Jurkat, Clone E6-1 (cell line): ENCODE measurements at regions not wholly inside any gene's neighbourhood (a gene's known extent, or its start where the extent isn't known, plus 50 kb on each side); places are given as distances from the start of the nearest gene placed in this dataset.

Experiments
- DNase-seq: peaks from one replicate; pipeline ENCODE4 v3.0.0-alpha.2; 2011; ENCODE audit warnings: low read depth, low spot score
- H3K4me3 ChIP-seq: 2 replicates; pipeline ENCODE4 v1.5.1; 2011; ENCODE audit warnings: mild to moderate bottlenecking, low read length, control low read depth, moderate library complexity

DNA sequence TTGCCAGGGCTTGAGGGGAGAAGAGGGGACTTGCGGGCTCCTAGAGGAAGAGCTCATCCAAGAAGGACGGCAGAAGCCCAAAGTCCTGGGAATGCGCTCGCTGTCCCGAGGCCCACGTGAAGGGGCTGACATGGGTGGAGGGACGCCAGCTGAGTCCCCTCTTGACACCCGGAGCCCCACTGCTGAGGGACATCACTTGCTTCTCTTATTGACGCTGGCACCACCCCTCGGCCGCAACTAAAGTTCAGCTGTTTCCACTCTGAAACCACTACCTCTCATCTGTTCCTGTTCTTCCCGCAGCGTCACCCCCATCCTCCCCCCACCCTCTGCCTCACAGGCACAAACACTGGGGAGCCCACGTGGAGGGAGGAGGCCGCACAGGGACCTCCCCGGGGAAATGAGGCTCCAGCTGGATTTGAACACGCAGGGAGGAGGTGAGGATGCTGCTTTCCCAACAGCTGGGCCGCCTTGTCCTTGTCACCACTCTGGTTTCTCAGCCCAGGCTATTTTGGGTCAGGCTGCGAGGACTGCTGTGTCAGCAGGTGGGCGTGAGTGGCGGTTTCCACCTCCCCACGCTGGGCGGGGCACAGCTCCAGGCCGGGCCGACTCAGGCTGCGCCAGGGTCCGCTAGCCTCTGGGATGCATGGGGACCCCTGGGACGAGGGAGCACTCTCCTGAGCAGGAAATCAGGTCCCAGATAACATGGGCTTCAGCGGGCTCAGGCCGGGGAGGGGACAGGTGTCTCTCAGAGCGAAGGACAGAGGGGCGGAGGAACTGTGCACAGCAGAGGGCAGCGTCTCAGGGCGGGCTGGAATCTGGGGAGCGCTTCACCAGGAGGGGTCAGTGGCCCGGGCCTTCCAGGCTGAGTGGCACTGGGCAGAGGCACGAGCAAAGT lies 156.3 kb downstream of the ZNF248 start:
- H3K4me3 ChIP-seq, result no peak overlapping the region
- DNase-seq, result peak; percentile 45

DNA sequence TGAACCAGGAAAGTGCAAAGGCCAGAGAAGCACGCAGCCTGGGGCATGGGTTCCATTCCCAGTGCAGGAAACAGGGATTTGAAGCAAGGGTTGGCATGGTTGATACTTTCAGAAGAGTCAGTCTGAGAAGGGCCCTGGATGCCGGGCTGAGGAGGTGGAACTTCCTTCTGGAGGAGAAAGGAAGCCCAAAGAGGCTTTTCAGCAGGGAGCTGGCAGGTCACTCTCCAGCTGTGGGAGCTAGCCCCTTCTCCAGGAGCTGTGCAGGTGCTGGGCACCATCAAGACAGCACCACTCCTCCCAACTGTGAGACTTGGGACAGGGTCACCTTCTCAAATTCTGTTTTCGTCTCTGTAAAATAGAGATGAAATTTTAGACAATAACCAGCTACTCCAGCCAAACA lies 169.8 kb downstream of the ZNF248 start:
- H3K4me3 ChIP-seq, result no peak overlapping the region
- DNase-seq, result no peak

DNA sequence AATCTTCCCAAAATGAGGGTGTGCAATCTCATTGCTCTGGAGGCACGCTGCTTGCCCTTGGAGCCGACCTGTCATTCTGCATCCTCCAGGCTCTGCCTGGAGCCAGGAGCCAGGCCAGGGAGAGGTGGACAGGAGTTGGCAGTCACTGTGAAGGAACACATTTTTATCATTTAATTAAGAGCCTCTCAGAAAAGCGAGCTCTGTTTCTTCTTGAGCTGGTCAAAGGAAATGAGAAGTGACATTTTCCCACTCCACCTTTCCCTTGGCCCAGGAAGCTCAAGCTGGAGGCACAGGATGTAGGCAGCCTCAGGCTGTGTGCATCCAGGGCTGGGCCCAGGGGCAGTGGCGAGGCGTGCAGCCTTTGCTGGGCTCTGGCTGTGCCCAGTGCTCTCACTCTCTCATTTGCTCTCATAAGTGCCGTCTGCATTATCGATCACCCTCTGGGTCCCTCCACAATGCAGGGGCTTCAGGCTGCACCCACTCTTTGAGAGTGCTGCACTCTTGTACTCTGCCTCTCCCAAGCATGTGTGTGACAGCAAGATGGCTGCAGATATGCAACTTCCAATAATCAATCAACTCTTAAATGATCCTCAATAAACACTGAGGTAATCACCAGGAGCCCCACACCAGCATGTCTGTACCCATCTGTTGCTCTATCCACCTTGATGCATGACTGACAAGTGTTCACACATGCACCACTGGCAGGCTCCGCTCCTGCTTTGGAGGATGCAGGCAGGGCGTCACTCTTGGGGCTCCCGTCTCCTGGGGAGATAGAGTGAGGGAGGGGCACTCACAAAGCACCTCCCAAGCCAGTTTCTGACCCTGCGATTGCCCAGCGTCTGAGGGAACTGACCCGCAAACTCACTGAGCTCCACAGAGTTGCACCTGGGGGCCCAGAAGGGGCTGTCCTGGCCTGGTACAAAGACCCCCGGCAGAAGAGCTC lies 171.4 kb downstream of the ZNF248 start:
- H3K4me3 ChIP-seq, result no peak overlapping the region
- no peak for DNase-seq

DNA sequence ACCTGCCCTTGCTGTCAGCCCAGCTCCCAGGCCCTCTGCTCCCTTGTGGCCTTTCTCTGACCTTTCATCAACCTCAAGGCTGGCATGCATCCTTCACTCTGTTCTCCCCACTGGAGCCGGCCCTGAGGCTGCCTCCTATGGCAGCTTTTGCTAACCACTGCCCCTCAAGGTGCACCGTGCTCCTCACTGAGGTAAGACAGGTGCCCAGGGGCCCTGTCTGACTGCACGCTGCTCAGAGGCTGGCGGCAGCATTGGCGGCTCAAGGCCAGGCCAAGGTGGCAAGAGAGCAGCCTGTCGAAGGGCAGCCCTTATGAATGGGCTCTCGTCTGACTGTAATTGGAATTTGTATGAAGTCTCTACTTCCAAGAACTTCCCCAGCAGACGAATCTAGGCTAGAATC lies 172.6 kb downstream of the ZNF248 start:
- DNase-seq, result no peak
- no peak overlapping the region for H3K4me3 ChIP-seq

DNA sequence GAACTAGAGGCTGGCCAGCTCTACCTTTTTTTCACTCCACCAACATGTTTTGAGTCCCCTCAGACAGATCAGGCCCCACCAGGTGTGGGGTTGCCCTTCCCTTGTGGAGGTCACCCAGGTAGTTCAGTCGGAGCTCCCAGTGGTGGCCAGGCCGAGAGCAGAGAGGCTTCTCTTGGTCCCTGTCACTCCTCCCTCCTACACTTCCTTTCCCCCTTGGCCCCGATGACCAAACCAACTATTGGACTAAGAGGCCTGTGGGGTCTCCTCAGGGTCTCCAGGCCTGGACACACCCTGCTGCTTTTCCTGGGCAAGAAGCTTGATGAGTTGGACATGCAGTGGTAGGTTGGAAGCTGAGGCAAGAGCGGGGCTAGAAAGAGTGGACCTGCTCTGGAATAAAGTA lies 174.8 kb downstream of the ZNF248 start:
- DNase-seq, result no peak
- H3K4me3 ChIP-seq, result no peak overlapping the region

DNA sequence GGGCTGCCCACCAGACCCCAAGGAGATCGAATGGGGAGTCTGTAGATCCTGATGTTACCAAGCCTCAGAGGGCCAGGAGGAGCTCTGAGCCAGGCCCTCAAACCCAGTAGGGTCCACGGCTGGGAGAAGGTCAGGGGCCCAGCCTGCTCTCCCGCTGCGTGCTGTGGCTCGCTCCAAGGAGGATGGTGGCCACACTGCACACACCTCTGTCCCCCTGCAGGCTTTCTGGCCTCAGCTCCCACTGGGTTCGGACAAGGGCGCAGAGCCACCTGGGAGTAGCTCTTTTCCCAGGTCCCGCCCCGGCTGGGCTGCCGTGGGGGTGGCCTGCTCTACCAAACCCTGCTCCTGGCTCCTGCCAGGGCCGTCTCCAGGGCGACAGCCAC lies 175.8 kb downstream of the ZNF248 start:
- DNase-seq, result no peak
- H3K4me3 ChIP-seq, result no peak overlapping the region

DNA sequence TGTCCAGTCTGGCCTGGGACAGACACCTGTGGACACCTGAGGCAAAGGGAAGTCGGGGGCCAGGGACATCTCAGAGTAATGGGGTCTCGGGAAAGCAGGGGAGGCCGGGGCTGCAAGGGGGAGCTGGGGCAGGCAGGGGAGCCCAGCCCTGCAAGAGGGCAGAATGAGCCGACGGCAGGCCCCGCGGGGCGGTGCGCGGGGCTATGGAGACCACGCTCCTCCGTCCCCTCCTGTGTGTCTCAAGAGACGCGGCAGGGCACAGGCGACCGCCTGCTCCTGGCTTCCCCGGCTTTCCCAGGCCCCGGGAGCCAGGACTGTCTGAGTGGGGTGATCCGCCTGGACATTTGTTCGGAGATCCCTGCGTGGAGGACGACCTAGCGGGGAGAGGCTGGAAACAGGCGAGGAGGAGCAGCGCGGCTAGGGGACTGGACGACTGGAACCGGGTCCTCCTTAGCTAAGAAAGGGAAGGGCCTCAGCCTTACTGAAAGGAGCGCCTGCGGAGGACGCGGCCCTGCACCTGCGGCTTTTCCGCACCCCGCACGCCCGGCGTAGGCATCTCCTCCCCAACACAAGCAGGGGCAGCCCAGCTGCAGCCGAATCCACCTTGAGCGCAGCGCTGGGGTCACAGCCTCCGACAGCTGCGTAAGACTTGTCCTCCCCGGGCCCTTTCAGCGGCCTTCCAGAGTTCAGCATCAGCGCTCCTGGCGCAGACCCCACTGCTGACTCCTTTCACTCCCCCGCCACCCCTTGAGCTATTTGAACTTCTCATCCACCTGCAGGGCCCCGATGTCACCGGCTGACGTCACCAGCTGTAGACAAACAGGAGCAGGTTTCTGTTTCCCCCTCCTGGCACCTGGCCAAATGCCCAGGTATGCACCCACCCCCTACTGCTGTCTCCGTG lies 176.4 kb downstream of the ZNF248 start:
- no peak overlapping the region for H3K4me3 ChIP-seq
- no peak for DNase-seq

DNA sequence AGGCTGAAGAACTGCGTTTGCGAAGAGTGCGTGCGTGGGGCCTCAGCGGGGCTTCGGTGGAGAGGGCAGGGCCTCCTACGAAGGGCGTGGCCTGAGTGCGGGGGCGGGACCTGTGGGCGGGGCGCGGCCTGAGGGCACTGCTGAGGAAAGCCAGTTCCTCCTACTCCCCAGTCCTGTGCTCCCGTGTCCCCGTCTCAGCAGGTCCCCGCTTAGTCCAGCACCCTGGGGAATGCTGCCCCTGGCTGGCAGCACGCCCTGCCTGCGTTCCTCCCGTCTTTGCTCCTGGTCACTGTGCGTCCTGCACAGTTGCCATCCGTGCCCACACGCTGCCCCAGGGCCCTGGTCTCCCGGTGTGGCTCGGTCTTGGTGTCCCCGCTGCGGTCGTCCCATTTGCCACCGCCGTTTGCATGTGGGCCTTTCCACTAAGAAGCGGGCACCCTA lies 177.1 kb downstream of the ZNF248 start:
- no peak for DNase-seq
- H3K4me3 ChIP-seq, result no peak overlapping the region

DNA sequence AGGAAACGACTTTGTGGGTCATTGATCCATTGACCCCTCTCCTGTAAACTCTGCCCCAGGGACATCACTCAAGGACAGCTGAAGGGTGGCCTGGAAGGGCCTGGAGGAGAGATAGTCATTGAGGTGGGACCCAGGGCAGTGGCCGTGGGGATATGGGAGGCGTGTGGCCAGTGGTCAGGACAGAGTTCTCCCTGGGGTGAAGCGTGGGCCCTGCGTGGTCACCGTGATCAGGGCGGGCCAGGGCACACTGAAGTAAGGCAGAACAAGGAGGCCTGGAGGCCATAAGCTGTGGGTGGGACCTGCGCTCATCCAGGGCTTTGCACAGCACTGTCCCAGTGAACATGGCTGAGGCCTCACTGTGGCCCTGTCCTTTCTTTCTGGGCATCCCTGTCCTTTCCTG lies 177.9 kb downstream of the ZNF248 start:
- no peak overlapping the region for H3K4me3 ChIP-seq
- no peak for DNase-seq

DNA sequence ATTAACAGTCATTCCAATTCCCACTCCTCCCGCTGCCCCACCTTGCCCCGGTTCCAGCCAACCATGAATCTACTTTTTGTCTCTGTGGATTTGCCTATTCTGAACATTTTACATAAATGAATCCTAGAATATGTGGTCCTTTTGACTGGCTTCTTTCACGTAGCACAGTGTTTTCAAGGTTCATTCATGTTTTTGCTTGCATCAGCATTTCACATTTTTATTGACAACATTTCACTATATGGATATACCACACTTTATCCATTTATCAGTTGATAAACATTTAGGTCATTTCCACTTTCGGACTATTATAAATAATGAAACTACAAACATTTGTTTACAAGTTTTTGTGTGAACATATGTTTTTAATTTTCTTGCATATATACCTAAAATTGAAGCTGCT lies 182.0 kb downstream of the ZNF248 start:
- no peak overlapping the region for H3K4me3 ChIP-seq
- no peak for DNase-seq

DNA sequence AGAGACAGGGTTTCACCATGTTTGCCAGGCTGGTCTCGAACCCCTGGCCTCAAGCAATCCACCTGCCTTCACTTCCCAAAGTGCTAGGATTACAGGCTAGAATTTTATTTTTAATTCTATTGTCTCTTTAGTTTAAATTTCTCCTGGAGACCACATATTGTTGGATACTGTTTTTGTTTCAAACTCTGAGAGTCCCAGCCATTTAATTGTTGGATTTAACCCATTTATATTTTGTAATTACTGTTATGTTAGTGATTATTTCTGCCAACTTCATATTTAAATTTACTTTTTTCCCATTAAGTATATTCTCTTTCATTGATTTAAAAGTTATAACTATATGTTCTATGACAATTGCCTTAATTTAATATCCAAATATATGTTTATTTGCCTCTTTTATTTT lies 185.6 kb downstream of the ZNF248 start:
- DNase-seq, result no peak
- no peak overlapping the region for H3K4me3 ChIP-seq

DNA sequence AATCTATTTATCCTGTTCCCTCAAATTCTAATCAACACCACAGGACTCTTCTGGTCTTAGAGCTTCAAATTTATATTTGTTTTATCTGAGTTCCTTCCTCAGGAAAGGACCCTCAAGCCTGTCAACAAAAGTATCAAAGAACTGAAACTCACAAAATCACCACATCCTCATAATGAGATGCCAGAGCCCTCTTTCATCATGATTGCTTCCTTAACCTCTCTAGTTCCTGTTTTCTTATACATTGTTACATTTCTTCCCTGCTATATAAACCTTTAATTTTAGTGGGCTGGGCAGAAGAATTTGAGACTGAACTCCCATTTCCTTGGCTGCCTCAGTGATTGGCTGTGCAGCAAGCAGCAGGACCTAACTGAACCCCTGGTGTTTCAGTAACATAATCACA lies 189.7 kb downstream of the ZNF248 start:
- DNase-seq, result peak; percentile 2

DNA sequence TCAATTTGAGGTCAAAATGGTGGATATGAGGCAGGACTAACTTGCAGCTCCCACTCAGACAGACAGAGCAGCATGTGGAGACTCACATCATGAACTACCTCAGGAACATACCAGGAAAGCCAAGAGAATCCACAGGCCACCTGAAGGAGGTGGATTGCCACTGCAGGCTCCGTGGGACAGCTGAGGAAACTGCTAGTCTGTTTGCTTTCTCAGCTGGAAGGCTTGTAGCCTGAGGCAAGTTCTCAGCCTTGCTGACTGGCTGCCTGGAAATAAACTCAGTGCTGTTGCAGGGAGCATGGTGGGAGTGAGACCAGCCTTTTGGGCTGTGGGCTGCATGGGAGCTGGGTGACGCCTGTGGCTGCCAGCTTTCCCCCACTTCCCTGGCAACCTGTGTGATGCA lies 202.9 kb downstream of the ZNF248 start:
- H3K4me3 ChIP-seq, result no peak overlapping the region
- DNase-seq, result no peak

More for the DNA sequence above, 189.7 kb downstream of the ZNF248 start:
- no peak overlapping the region for H3K4me3 ChIP-seq

DNA sequence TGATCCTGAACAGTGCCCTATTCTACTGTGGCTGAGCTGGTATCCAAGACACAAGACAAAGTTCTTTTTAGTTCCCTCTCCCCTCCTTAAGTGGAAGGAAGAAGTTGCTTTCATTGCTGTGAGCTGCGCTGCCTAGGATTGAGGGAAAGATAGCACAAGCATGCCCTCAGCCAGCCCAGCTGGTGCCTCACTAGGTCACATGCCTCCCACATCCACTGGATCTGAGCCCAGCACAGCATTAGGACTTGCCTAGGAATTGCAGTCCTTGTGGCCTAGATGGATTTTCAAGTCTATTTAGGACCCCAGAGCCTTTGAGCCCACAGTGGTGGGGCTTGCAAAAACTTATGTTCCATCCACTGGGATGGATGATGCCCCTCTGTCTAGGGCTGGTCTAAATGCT lies 214.2 kb downstream of the ZNF248 start:
- no peak overlapping the region for H3K4me3 ChIP-seq
- DNase-seq, result no peak

DNA sequence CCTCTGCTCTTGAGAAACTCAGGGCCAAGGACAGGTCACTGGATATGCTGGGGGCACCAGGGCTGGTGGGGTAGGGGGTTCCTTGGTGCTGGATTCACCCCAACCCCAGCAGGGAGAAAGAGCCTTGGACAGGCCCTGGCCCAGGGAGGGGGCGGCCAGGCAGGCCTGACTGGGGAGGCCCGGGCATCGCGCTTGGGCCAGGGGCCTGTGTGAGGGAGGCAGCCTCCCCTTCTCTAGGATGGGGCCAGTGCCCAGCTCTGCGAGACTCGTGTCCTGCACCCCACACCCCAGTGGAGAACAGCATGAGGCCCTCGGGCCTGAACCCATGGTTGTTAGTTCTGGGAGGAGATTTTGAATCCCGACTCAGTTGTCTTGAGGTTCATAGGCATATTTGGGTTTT lies 217.1 kb downstream of the ZNF248 start:
- H3K4me3 ChIP-seq, result no peak overlapping the region
- DNase-seq, result no peak

DNA sequence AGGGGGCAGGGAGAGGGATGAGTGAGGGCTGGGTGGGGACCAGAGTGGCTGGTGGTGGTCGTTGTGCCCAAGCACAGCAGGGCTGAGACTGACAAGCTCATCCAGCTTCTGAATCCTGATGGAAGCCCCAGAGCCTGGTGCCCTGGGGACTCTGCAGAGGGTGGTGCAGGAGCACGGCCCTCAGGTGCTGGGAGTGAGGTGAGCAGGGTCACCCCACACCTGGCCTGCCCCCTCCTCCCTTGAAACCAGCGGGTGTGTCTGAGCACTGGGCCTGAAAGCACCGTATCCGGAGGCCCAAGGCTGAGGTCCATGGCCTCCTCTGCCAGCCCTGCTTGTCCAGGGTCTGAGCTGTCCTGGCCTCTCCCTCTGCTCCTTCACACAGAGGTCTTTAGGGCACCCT lies 218.2 kb downstream of the ZNF248 start:
- H3K4me3 ChIP-seq, result no peak overlapping the region

DNA sequence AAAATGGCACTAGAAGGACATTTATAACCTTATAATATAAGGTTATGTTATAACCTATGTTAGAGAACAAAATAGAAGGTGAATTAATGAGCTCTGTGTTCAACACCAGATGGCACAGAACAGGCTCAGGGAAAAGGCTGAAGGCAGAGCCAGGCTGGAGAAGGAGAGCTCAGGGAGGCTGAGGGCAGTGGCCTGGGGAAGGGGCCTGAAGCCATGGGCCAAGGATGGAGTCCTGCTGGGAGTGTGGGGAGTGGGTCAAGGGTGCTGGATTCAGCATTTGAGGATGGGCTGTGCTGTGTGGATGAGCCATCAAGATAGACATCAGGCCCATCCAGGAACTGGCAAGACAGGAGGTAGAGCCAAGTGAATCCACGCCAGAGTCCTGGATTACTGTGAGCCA lies 218.8 kb downstream of the ZNF248 start:
- DNase-seq, result no peak
- H3K4me3 ChIP-seq, result no peak overlapping the region

More for the DNA sequence above, 218.2 kb downstream of the ZNF248 start:
- no peak for DNase-seq

DNA sequence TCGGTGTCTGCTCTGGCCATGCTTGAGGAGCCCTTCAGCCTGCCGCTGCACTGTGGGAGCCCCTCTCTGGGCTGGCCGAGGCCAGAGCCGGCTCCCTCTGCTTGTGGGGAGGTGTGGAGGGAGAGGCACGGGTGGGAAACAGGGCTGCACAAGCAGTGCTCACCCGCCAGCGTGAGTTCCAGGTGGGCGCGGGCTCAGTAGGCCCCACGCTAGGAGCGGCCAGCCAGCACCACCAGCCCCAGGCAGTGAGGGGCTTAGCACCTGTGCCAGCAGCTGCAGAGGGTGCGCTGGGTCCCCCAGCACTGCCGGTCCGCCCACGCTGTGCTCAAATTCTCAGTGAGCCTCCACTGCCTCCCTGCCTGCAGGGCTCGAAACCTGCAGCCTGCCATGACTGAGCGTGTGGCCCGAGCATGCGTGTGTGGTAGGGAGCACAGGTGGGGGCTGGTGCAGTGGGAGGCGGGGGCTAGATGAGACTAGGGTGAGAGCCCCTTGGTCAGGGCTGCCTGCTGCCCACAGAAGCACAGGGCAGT lies 223.0 kb downstream of the ZNF248 start:
- no peak for DNase-seq
- no peak overlapping the region for H3K4me3 ChIP-seq

DNA sequence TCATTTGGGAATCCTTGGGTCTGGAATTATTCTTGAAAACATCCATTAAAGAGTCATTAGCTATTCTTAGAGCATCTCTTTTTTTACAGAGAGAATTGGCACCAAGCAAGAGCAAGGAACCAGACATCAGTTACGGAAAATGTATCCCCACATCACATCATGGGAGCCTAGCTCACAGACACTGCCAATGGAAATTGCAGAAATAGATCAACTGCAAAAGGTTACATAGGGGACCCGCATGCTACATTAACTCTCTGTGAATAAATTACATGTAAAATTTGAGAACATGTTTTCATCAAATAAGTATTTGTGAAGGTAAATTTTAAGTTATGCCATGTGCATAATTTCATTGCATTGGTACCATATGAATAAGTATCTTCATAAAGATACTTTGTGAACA lies 224.8 kb downstream of the ZNF248 start:
- no peak overlapping the region for H3K4me3 ChIP-seq
- no peak for DNase-seq
